ENCODE measurements at regions not wholly inside any gene's neighbourhood (a gene's known extent, or its start where the extent isn't known, plus 50 kb on each side); places are given as distances from the start of the nearest gene placed in this dataset.

DNA sequence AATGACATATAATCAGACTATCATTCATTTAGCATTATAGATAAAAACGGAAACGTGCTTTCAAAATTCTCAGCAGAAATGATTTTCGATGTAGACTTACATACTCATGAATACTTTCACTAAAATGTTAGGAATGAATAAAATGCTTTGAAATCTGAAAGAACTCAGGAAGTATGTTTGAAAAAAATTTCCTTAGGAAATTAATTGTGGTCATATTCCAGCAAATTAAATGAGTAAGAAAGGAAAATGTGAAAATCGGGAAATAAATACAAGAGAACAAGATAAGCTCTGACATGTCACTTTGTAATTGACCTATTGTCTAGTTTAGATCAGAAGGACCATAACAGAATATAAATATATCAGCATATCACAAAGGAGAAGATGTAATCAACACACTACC, 981.0 kb upstream of the CDH2 start:
- no peak for TF ChIP-seq CTCF (optimal IDR thresholded peaks at IDR 0.05 in 1 of 3, IDR thresholded peaks at IDR 0.05 in 1 of 3, conservative IDR thresholded peaks at IDR 0.05 in 1 of 3; ENCODE audit: extremely low read depth in 1 of 3, insufficient read depth in 2 of 3, low read length in 3 of 3)
- no peak for TF ChIP-seq EZH2 (IDR thresholded peaks at IDR 0.05; ENCODE audit: low read length)

Measured in keratinocyte (primary cell).